HT1080 (cell line): ENCODE measurements at regions not wholly inside any gene's neighbourhood (a gene's known extent, or its start where the extent isn't known, plus 50 kb on each side); places are given as distances from the start of the nearest gene placed in this dataset.
"Not testable (repeated sequence)": the region's sequence is repeated elsewhere in the genome, so short reads cannot be mapped to it uniquely, and the experiment has no call there.

ENCODE experiments used
- DNase-seq: peaks from one replicate; pipeline ENCODE4 v3.0.0-alpha.2; 2015; ENCODE audit warnings: low read depth

DNA sequence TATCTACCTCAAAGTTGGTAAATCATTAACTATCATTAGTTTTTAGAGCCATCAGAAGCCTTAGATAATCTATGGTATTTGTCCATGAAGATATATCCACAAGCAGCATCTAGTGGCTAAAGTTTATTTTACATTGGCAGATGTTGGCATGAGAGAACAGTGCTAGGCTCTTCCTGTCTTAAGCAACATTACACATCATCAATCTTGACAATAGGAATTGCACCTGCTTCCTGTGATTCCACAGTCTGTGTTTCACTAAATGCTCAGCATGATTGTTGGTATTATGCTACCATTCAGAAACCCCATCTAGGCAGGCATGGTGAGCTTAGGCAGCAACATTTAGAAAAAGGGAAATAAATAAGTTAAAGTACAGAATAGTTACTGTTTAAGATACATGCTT, 246.6 kb downstream of the SLCO4C1 start:
- no peak for DNase-seq

DNA sequence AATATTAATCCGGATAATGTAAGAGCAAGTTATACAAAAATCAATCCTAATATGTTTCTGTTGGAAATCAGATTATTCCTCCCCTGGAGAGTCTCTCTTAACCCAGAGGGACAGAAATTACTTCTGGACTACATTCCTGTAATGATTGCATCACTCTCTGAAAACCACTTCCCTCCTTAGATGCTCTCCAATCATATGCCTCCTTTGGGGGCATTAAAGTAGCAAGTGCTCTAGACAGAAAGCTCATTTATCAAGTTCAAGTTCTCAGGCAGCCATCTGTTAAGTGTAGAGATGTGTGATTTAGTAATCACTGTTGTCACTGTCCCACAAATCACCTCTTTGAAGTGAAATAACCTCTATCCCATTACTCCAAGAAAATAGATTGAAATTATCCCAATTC, 247.1 kb downstream of the SLCO4C1 start:
- no peak for DNase-seq

DNA sequence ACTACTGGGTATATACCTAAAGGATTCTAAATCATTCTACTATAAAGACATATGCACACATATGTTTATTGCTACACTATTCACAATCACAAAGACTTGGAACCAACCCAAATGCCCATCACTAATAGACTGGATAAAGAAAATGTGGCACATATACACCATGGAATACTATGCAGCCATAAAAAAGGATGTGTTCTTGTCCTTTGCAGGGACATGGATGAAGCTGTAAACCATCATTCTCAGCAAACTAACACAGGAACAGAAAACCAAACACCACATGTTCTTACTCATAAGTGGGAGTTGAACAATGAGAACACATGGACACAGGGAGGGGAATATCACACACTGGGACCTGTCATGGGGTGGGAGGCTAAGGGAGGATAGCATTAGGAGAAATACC, 249.0 kb downstream of the SLCO4C1 start:
- DNase-seq = not testable (repeated sequence)

DNA sequence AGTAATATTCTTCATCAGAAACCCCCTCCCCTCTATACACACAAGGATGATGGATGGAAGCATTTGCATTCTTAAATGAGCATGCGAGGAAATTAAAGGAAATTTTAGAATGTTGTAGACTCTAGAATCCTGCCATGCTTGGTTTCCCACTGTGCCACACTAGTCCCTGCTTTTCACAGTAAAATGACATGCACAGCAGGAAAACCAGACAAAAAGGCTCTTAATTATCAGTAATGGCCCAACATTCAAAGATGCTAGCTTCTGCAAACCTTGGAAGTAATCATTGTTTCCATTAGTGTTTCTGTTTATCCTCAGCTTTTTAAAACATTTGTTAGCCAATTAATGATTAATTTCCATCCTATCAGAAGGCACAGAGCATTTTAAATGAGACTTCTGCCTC, 255.8 kb downstream of the SLCO4C1 start:
- DNase-seq = no peak

DNA sequence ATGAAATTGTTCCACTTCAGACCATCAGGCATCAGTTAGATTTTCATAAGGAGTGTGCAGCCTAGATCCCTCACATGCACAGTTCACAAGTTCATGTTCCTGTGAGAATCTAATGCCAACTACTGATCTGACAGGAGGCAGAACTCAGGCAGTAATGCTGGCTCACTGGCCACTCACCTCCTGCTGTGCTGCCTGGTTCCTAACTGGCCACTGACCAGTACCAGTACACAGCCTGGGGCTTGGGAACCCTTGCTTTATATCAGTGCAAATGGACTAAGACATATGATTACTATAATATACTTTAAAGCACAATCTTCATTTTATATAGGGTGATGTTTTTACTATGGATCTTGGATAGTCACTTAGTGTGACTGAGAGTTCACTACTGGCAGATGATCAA, 259.2 kb downstream of the SLCO4C1 start:
- no peak for DNase-seq

DNA sequence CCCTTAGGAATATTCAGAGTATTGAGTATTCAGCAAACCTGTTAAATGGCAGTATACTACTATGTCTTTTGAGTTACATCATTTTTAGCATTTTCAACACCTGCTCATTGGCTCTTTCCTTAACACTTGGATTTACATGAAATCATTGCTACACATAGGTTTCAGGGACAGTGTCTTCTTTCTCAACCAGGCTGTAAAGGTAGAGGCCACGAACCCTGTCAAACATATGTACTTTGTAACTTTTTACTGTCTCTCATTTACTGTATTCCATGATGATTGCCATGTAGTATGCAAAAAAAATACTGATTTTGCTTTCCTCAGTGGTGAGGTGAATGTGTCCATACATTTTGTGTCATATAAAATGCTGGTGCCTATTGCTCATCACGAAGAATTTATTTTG, 264.4 kb downstream of the SLCO4C1 start:
- DNase-seq = no peak

DNA sequence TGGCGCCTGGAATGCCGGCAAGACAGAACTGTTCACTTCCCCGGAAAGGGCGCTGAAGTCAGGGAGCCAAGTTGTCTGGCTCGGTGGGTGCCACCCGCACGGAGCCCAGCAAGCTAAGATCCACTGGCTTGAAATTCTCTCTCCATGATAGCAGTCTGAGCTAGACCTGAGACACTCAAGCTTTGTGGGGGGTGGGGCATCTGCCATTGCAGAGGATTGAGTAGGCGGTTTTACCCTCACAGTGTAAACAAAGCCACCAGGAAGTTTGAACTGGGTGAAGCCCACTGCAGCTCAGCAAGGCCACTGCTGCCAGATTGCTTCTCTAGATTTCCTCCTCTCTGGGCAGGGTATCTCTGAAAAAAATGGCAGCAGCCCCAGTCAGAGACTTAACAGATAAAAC, 277.4 kb downstream of the SLCO4C1 start:
- DNase-seq = peak; percentile 1

DNA sequence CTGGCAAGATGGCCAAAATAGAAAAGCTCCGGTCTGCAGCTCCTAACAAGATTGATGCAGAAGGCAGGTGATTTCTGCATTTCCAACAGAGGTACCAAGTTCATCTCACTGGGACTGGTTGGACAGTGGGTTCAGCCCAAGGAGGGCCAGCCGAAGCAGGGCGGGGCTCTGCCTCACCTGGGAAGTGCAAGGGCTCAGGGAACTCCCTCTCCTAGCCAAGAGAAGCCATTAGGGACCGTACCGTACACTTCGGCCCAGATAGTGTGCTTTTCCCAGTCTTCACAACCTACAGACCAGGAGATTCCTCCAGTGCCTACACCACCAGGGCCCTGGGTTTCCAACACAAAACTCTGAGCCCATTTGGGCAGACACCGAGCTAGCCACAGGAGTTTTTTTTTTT, 277.8 kb downstream of the SLCO4C1 start:
- DNase-seq = no peak

DNA sequence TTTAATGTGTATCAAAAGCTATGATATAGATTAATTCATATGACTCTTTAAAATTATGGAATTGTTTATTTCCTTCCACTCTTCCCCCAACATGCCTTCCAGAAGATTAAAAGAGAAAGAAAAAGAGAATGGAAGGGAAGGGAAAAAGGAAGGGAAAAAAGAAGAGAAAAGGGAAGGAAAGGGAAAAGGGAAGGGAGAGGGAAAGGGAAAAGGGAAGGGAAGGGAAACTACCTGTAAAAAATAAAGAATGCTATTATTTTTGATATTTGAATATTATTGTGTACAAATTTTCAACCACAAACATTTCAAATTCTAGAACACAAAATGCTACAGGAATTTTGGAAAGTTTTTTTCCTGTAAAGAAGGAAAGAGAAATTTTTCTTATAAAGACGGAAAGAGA, 281.7 kb downstream of the SLCO4C1 start:
- DNase-seq = no peak

DNA sequence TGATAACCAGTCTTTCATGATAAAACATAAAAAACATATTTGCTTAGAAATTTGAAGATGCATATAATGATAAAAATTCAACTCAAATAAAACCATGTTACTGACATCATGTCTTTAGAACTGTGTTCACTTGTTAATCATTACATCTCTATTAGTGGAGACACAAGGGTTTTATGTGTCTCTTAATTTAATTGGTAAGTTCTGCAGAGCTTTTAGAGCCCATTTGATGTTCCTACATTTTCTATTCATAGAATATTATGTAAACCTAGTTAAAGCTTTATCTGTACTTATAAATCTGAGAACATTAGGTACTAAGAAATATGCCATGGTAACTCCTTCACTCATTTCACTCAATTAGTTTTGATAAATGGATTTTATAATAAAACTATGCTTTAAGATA, 285.4 kb downstream of the SLCO4C1 start:
- DNase-seq = no peak

DNA sequence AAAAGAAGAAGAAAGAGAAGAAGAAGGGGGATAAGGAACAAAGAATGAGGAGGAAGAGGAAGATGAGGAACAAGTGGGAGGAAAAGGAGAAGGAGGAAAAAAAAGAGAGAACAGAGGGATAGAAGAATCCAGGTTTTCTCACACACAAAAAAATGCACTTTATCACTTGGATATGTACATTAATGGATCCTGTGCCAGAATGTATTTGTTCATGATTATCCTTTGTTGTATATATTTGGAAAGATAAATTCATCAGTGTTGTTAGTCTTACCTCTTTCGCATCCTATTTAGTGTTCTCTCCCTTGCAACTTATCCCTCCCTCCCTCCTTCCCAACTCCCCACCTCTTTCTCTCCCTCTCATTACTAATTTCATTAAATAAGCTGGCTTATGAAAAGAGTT, 298.8 kb downstream of the SLCO4C1 start:
- no peak for DNase-seq

DNA sequence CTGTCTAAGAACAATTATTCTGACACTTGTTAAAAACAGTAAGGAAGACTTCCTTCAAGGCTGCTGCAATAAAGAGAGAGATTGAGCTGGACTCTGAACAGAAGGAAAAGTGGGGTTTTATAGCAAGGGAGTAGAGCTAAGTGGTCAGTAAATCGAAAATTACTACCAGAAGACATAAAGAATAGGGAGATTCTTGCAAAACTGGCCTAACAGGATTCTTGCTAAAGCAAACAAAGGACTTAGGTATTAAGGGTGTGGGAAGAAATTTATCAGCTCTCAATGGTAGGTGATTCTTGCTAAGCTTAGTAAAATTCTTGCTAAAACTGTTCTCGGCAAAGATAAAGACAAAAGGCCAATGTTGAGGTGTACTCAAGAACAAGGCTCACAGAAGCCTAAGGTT, 300.5 kb downstream of the SLCO4C1 start:
- no peak for DNase-seq

DNA sequence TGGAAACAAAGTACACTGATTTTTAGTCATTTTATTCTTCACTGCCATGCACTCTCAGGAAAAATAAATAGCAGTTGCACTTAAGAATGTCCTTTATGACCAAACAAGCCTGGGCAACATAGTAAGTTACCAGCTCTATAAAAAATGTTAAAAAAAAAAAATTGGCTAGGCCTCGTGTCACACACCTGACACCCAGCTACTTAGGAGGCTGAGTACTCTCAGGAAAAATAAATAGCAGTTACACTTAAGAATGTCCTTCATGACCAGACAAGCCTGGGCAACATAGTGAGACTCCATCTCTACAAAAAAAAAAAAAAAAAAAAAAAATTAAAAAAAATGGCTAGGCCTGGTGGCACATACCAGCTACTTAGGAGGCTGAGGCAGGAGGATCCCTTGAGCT, 304.6 kb downstream of the SLCO4C1 start:
- DNase-seq = no peak

DNA sequence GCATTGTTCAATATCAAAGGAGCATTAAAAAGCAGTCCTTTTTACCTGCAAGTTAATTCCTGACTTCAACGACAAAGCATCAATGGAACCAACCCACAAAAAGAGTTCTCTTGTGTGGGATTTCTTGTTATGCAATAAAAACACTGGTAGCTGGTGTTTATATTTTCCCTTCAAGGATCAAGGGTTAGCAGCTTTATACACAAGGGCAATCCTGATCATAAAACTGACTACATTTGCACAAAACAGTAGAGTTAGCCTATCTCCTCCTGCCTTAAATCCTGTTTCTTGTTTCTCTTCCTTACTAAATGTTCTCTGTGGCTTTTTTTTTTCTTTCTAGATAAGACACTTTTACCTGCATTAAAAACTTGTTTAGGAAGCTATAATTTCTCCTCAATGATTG, 306.4 kb downstream of the SLCO4C1 start:
- DNase-seq = no peak

DNA sequence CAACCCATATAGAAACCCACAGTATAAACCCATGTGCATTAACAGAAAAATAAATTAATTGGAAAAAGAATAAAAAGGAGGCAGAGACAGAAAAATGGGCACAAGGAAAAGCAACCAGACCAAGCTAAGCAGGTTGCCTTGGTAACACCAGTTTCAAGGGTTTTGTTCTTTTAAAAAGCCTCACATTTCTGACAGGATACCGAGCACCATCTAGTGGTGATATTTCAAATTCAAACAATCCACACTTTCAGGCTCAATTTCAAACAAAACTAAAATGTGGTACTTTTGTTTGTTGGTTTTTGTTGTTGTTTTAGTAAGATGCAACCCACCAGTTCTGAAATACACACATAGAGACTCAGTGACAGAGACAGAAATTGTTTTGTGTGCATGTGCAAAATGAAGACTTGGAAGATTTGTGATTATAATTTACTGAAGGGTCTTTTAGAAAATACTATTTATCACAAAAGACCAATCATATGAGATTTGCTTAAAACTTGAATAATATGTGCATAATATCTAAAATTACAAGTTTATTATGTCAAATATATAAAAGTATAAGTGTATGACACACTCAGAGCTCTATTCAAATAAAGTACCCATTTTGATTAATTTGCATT, 318.2 kb downstream of the SLCO4C1 start:
- peak; percentile 50 for DNase-seq

DNA sequence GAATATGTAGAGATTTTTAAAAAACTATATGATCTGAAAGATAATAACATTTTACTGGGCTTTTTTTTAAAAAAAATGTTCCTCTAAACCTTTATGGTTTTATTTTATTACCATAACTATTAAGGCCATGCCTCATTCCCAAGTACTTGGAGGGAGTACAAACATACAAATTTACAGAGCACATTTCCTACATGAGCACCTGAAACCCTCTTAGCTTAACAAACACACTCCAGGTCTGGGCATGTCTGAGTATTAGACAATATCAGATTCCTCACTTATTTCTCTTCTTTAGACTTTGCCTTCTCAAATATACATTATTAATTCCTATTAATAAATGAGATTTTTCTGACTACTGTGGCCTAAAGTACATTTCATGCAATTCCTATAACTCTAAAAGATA, 319.2 kb downstream of the SLCO4C1 start:
- DNase-seq = no peak

DNA sequence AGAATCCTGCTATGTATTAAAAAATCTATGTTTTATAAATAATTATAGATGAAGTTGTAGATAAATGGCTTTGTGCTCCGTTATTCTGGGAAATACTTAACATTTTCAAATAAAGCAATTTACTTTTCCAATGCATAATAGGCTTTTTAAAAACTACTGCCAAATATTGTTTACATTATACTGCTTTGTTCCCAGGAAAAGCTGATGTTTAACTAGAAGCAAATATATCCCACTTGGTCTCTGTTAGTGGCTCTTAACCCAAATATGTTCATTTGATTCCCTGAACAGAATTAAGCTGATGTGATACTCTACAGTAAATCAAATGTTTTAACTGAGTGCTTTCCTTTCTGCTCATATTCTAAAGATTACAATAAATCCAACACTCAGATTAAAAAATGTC, 326.3 kb downstream of the SLCO4C1 start:
- DNase-seq = no peak

DNA sequence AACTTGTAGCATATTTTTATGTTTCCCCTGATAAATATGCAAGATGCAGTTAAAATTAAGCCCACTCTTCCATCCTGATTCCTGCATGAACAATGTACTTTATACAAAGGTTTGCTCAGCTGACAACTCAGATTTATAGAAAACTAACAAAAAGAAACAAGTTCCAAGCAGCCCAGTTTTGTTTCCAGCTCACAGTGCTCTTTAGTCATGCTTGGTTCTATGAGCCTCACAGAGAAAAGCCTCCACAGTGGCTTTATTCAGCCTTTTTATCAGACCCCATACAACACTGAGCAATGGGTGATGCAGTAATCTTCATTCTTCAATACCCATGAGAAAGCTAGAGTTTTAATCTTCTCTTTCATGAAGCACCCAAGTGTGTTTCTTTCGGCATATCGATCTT, 329.6 kb downstream of the SLCO4C1 start:
- no peak for DNase-seq

DNA sequence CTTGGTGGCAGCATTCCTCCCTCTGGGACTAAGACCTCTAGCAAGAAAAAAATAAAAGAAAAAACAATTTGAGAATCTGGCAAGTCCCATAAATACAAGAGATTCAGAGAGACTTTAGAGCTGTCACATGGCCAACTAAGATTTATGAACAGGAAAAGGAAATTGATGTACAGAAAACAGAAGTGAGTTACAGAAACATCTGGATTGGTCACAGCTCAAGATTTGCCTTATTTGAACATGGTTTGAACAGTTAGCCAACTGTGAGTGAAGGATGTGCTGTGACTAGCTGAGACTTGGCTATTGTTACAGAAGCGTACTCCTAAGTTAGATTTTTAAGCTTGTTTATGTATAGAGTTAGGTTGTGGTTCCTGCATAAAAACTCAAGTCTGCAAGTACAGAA, 340.2 kb downstream of the SLCO4C1 start:
- DNase-seq = no peak

DNA sequence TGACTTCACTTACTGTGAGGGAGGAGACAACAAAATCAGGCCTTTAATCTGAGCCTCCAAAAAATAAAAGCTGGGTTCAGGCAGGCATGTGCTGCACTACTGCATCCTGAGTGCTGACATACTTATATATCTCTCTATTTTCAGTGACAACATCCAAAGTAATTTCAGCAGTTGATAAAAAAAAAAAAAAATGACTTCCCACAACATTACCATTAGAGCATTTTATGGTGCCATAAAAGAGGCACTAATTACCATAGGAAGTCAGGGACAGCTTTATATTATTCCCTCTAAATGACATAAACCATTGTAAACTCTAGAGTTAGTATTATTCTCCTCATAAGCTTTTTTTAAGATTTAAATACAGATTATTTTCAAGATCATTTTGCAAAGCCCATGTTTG, 346.1 kb downstream of the SLCO4C1 start:
- DNase-seq = no peak

DNA sequence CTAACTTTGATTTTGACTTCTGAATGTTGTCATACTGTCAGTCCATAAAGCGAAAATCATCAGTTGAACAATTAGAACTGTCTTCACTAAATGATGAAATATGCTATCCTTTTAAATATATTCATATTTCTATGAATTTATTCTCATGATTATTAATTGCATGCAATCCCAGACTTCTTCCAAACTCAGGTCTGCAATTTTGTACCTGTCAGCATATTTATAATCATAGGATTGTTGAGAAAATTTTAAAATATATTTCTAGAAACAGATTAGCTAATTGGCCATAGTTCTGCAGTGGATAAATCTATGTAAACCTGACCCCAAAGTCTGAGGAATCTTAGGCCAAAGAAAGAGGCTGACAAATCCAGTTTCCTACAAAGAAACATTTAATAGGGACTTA, 347.5 kb downstream of the SLCO4C1 start:
- no peak for DNase-seq

DNA sequence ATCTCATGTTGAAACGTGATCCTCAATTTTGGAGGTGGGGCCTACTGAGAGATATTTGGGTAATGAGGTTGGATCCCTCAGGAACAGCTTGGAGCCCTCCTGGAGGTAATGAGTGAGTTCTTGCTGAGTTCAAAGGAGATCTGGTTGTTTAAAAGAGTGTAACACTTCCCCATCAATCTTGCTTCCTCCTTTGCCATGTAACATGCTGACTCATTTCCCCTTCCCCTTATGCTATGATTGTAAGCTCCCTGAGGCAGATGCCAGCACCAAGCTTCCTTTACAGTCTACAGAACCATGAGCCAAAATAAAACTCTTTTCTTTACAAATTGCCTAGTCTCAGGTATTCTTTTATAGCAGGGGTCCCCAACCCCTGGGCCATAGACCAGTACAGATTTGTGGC, 352.3 kb downstream of the SLCO4C1 start:
- DNase-seq = peak; percentile 38

DNA sequence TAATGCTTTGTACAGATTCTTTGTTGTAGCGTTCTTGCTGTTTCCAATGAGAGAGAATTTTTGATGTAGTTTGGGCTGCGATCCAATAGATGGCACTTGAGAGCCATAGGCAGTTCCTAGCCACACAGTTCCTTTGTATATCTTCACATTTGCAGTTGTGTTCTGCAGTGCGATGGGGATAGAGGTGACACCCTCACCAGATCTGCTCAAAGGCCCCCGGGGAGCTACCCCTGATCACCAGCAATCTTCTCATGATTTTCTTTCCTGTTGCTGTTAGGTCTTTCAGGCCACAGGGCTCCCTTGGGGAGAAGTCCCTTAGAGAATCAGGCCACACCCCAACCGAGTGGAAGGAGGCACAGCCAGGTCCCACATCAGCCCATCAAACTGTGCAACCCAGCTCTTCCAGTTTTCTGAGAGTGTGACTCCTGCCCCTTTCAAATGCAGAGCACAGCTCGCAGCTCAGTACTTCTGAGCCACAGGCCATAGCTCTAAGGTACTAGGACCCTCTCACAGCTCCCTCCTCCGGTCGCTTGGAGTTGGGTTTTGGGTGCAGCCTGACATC, 353.7 kb downstream of the SLCO4C1 start:
- peak; percentile 36 for DNase-seq

DNA sequence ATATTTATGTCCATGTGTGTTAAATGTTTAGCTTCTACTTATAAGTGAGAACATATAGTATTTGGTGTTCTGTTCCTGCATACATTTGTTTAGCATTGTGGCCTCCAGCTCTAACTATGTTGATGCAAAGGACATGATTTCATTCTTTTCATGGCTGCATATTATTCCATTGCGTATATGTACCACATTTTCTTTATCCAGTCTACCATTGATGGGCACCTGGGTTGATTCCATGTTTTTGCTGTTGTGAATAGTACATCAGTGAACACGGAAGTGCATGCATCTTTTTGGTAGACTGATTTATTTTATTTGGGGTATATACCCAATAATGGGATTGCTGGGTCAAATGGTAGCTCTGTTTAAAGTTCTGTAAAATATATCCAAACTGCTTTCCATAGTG, 359.0 kb downstream of the SLCO4C1 start:
- no peak for DNase-seq
